ENCODE measurements at regions not wholly inside any gene's neighbourhood (a gene's known extent, or its start where the extent isn't known, plus 50 kb on each side); places are given as distances from the start of the nearest gene placed in this dataset.

DNA sequence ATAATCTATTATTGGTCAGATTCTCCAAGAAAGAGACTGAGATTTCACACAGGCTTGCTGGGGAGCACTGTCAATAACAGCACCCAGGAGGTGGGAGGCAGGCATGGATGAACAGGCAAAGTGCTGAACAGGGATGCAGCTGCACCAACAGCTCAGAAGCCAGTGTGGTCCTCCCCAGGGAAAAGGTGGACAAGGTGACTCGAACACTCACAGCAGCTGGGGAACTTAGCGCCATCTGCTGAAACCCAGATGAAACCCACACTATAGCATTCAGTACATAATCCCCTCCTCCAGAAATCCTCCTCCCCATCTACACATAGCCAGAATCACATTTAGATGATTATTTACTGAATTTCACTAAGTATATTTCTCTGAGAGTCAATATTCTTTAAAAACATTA lies 255.2 kb upstream of the WSB1 start:
- TF ChIP-seq, protein P1, sequence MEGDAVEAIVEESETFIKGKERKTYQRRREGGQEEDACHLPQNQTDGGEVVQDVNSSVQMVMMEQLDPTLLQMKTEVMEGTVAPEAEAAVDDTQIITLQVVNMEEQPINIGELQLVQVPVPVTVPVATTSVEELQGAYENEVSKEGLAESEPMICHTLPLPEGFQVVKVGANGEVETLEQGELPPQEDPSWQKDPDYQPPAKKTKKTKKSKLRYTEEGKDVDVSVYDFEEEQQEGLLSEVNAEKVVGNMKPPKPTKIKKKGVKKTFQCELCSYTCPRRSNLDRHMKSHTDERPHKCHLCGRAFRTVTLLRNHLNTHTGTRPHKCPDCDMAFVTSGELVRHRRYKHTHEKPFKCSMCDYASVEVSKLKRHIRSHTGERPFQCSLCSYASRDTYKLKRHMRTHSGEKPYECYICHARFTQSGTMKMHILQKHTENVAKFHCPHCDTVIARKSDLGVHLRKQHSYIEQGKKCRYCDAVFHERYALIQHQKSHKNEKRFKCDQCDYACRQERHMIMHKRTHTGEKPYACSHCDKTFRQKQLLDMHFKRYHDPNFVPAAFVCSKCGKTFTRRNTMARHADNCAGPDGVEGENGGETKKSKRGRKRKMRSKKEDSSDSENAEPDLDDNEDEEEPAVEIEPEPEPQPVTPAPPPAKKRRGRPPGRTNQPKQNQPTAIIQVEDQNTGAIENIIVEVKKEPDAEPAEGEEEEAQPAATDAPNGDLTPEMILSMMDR (IDR thresholded peaks at IDR 0.05) = no peak
- TF ChIP-seq POLR2A (IDR thresholded peaks at IDR 0.05) = no peak

Measured in body of pancreas (tissue), 4 donors.